ENCODE measurements at regions not wholly inside any gene's neighbourhood (a gene's known extent, or its start where the extent isn't known, plus 50 kb on each side); places are given as distances from the start of the nearest gene placed in this dataset.

DNA sequence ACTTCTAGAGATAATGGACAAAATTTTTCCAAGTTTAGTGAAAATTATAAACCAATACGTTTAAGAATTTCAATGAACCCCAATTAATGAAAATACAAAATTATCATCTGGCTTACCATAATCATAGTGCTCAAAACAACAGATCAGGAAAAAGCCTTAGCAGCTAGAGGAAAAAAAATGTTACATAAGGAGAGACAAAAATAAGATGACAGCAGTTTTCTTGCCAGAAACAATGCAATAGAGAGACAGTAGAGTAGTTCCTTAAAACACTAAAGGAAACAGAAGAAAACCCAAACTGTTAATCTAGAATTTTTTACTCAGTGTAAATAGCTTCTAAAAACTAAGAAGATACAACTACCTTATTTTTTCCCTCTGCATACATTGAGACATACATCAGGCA lies 341.7 kb upstream of the CHORDC1 start:
- no peak for DNase-seq (ENCODE audit: low read depth in 2 of 2)
- H3K4me3 ChIP-seq (replicated peaks in 1 of 2; ENCODE audit: low read depth in 2 of 2, low read length in 2 of 2): no peak overlapping the region
- no peak for TF ChIP-seq CTCF (IDR thresholded peaks at IDR 0.05; ENCODE audit: low read depth, low read length)

- DNase-seq (ENCODE audit: low read depth in 2 of 2): no peak
- no peak for TF ChIP-seq CTCF (IDR thresholded peaks at IDR 0.05; ENCODE audit: low read depth, low read length)
- no peak overlapping the region for H3K4me3 ChIP-seq (replicated peaks in 1 of 2; ENCODE audit: low read depth in 2 of 2, low read length in 2 of 2)
Measured at GRCh38 chr11:90558328-90558865, 335.5 kb upstream of the CHORDC1 start.

DNA sequence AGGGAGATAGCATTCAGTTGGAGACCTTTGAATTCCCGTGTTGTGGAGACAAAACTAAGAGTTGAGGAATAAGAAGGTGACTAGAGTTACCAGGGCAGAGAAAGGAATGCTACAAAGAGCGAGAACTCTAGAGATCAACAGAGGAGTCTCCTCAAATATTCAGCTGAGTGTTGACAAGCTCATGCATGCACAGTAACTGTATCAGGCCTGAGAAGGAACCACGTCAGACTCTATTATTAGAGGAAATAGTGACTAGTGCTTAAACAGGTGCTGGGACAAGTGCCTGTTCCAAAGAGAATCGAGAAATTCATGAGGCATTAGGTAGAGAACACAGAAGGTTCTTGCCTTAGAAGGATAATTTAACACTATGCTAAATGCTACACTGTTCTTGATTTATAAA lies 333.8 kb upstream of the CHORDC1 start:
- no peak for DNase-seq (ENCODE audit: low read depth in 2 of 2)
- TF ChIP-seq CTCF (IDR thresholded peaks at IDR 0.05; ENCODE audit: low read depth, low read length): no peak
- no peak overlapping the region for H3K4me3 ChIP-seq (replicated peaks in 1 of 2; ENCODE audit: low read depth in 2 of 2, low read length in 2 of 2)

GRCh38 chr11:90556026-90556425 lies 333.2 kb upstream of the CHORDC1 start:
- TF ChIP-seq CTCF (IDR thresholded peaks at IDR 0.05; ENCODE audit: low read depth, low read length): no peak
- no peak for DNase-seq (ENCODE audit: low read depth in 2 of 2)
- no peak overlapping the region for H3K4me3 ChIP-seq (replicated peaks in 1 of 2; ENCODE audit: low read depth in 2 of 2, low read length in 2 of 2)

DNA sequence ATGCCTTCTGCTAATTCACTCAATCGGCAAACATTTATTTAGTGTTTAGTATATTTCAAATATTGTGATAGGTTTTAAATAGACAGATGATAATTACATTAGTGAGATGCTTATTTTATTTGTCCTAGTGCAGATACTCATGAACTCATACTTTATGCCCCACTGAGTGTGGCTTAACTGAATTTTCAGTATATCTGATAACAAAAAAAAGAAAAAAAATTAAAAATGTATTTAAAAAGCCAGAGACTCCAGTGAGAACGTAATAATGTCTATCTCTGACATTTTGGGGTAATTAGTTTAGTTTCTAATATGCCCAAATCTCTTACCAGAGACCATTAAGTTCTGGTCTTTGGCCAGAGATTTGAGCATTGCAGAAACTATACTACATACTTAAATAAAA lies 332.6 kb upstream of the CHORDC1 start:
- DNase-seq (ENCODE audit: low read depth in 2 of 2): no peak
- no peak for TF ChIP-seq CTCF (IDR thresholded peaks at IDR 0.05; ENCODE audit: low read depth, low read length)
- H3K4me3 ChIP-seq (replicated peaks in 1 of 2; ENCODE audit: low read depth in 2 of 2, low read length in 2 of 2): no peak overlapping the region

DNA sequence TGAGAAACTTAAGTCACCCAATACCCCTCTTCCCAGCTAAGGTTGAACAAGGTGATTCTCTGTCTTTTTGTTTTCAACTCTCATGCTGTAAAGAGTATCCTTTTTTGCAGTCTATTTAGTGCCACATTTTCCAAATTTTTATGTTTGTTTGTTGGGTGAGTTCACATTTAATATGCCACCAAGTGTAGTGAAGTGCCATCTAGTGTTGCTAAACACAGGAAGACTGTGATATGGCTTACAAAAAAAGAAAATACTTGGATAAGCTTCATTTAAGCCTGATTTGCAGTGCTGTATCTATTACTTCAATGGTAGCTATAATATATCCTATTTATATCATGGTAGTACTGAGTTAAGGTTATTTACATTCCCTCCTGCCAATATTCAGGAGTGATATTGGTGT lies 319.2 kb upstream of the CHORDC1 start:
- no peak overlapping the region for H3K4me3 ChIP-seq (replicated peaks in 1 of 2; ENCODE audit: low read depth in 2 of 2, low read length in 2 of 2)
- DNase-seq (ENCODE audit: low read depth in 2 of 2): no peak
- TF ChIP-seq CTCF (IDR thresholded peaks at IDR 0.05; ENCODE audit: low read depth, low read length): no peak

- H3K4me3 ChIP-seq (replicated peaks in 1 of 2; ENCODE audit: low read depth in 2 of 2, low read length in 2 of 2): no peak overlapping the region
- no peak for TF ChIP-seq CTCF (IDR thresholded peaks at IDR 0.05; ENCODE audit: low read depth, low read length)
- no peak for DNase-seq (ENCODE audit: low read depth in 2 of 2)
Measured at GRCh38 chr11:90536301-90536700, 313.5 kb upstream of the CHORDC1 start.

Data from cardiac fibroblast (primary cell).